ENCODE measurements at regions not wholly inside any gene's neighbourhood (a gene's known extent, or its start where the extent isn't known, plus 50 kb on each side); places are given as distances from the start of the nearest gene placed in this dataset.

- DNase-seq, result no peak
Measured at GRCh38 chr7:98679741-98680140, 62.7 kb downstream of the NPTX2 start.

GRCh38 chr7:98681511-98681910 lies 64.4 kb downstream of the NPTX2 start:
- DNase-seq, result no peak

GRCh38 chr7:98681951-98682350 lies 64.9 kb downstream of the NPTX2 start:
- DNase-seq, result peak; percentile 13

GRCh38 chr7:98683514-98683913 lies 66.4 kb downstream of the NPTX2 start:
- no peak for DNase-seq

- no peak for DNase-seq
Measured at GRCh38 chr7:98685541-98685940, 68.5 kb downstream of the NPTX2 start.

- no peak for DNase-seq
Measured at GRCh38 chr7:98686466-98687080, 69.5 kb downstream of the NPTX2 start.

- peak; percentile 14 for DNase-seq
Measured at GRCh38 chr7:98687111-98687751, 70.1 kb downstream of the NPTX2 start.

GRCh38 chr7:98691619-98692018 lies 74.5 kb downstream of the NPTX2 start:
- DNase-seq, result no peak

- DNase-seq, result no peak
Measured at GRCh38 chr7:98697083-98697482, 80.0 kb downstream of the NPTX2 start.

- DNase-seq, result no peak
Measured at GRCh38 chr7:98697485-98698240, 80.6 kb downstream of the NPTX2 start.

GRCh38 chr7:98698976-98699375 lies 81.9 kb downstream of the NPTX2 start:
- peak; percentile 14 for DNase-seq

- DNase-seq, result no peak
Measured at GRCh38 chr7:98700533-98700932, 83.4 kb downstream of the NPTX2 start.

GRCh38 chr7:98701372-98701771 lies 84.3 kb downstream of the NPTX2 start:
- DNase-seq, result no peak

GRCh38 chr7:98702021-98702420 lies 84.9 kb downstream of the NPTX2 start:
- peak; percentile 20 for DNase-seq

GRCh38 chr7:98703916-98704315 lies 86.8 kb downstream of the NPTX2 start:
- DNase-seq, result no peak

GRCh38 chr7:98705626-98706025 lies 88.5 kb downstream of the NPTX2 start:
- DNase-seq, result no peak

- no peak for DNase-seq
Measured at GRCh38 chr7:98707076-98707475, 90.0 kb downstream of the NPTX2 start.

- DNase-seq, result no peak
Measured at GRCh38 chr7:98711945-98712344, 94.9 kb downstream of the NPTX2 start.

- no peak for DNase-seq
Measured at GRCh38 chr7:98713165-98713810, 96.2 kb downstream of the NPTX2 start.

- no peak for DNase-seq
Measured at GRCh38 chr7:98719396-98719795, 102.3 kb downstream of the NPTX2 start.

GRCh38 chr7:98722402-98722801 lies 105.3 kb downstream of the NPTX2 start:
- DNase-seq, result no peak

- no peak for DNase-seq
Measured at GRCh38 chr7:98724591-98724990, 107.5 kb downstream of the NPTX2 start.

- DNase-seq, result no peak
Measured at GRCh38 chr7:98727146-98727709, 110.1 kb downstream of the NPTX2 start.

Measured in NCI-H2171 treated with DMSO at 0.1 percent for 48 hours (cell line).